ENCODE measurements at regions not wholly inside any gene's neighbourhood (a gene's known extent, or its start where the extent isn't known, plus 50 kb on each side); places are given as distances from the start of the nearest gene placed in this dataset.

- DNase-seq, result no peak
These were observed 205.8 kb downstream of the ZNF326 start for GRCh38 chr1:90200646-90201205.

DNA sequence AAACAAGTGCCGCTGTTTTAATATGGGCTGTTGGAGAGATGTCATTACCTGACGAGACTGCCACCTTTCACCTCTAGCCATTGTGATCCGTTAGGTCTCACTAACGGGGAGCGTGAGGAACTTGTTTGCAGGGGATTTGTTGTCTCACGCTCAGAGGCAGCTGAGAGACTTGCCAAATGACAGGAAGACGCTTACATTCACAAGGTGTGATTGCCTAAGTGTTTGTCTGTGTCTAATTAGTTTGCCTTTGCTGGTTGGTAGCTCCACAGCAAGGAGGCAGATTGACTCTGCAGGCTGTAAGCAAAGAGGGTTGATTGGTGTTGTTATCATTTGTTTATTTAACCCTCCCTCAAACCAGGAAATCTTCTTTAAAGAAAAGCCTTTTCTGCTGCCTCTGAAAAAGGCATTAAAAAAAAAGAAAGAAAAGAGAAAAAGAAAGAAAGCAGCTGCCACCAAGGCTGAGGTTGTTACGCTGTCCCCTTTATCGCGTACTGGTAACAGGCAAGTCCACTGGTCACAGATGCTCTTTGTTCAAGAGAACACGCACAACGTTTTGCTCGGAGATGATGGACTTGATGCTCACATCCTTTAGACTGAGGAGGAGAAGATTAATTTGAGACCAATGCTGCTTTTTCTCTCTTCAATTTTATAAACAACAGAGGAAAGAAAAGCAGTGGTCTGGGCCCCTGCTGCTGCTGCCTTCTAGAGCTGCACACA, 203.9 kb downstream of the ZNF326 start:
- no peak for DNase-seq

GRCh38 chr1:90193116-90193515, 198.2 kb downstream of the ZNF326 start:
- DNase-seq, result no peak

GRCh38 chr1:90192408-90192807, 197.5 kb downstream of the ZNF326 start:
- no peak for DNase-seq

DNA sequence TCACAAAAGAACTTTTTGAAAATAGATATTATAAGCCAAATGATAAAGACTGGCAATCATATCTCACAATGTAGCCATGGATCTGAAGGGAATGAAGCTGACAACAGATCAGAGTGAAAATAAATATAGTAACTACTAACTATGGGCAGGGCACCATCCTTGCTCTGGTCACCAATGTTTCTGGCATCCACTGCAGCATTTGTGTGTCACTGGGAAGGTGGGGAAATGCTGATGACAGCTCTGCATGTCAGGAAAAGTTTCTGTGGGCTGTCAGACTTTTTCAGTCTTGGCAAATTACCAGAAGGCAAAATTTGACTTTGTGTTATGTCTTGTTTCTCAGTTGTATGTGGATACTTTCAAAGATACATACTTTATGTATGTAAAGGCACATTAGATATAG, 195.6 kb downstream of the ZNF326 start:
- DNase-seq, result no peak

DNA sequence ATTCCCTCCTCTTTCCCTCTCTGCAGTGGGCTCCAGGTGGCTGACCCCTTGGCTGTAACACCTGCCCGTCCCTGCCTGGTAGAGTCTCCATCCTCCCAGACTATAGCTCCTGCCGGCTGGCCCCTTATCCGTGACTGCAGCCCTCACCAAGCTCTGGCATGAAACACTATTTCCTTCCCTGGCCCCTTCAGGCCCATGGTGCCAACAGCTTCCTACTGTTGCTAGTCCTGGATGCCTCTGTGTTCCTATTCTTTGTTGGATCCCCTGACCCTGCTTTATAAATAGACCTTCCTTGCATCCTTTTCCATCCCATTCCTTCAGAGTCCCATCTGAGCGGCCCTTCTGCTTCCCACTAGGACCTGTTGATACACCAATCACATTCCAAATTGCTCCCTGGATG, 195.0 kb downstream of the ZNF326 start:
- DNase-seq, result no peak

- DNase-seq, result no peak
These were observed 192.3 kb downstream of the ZNF326 start for GRCh38 chr1:90187323-90187585.

DNA sequence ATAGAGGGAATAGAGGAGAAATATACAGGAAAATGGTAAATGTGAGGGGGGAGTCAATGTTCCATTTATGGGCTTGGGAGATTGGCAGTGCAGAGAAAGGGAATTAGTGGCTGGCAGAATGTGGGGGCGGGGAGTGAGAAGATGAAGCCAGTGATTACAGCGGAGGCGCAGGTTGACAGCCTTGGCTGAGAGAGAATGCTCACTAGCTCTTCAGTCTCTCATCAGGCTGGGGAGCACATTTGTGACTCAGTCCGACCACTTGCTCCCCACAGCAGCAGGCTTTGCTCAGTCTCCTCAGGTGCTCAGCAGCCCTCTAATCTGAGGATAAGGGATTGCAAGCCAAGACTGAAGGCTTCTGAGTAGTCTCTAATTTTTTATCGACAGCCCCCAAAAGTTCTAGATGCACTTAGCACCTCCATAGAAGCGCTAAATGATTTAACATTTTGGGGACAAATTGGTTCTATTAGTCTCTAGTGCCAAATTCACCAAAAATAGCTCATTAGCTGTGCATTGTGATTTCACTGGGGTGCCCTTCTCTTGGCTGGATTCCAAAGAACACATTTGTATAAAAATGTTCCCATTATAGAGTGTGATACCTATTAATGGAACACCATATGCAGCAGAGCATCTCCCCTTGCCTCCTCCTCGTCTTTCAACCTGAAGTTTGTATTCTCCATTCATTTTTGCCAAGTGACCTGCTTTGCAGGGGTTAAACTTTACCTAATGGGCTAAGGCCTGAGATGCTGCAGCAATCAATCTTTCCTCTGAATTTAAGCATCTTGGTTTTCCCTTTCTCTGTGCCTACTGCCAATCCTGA, 191.8 kb downstream of the ZNF326 start:
- no peak for DNase-seq

GRCh38 chr1:90176530-90176929, 181.6 kb downstream of the ZNF326 start:
- DNase-seq, result no peak

GRCh38 chr1:90175490-90176167, 180.7 kb downstream of the ZNF326 start:
- DNase-seq, result no peak

DNA sequence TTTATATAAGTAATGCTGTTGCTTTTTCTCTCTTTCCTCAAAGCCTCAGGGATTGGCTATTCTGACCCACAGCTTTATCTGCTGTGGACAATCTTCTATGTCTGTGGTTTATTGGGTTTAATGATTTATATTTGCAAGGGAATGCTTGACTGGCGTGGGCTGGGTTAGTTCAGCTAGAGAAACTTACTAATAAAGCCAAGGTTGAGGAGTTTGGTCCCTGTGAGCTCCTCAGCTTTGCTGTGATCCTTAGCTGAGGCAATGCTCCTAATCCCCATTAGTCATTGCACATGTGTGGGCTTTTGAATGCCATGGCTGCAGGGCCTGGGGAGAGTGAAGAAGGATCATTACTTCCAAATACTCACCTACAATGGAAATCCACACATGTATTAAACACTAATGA, 179.3 kb downstream of the ZNF326 start:
- no peak for DNase-seq

DNA sequence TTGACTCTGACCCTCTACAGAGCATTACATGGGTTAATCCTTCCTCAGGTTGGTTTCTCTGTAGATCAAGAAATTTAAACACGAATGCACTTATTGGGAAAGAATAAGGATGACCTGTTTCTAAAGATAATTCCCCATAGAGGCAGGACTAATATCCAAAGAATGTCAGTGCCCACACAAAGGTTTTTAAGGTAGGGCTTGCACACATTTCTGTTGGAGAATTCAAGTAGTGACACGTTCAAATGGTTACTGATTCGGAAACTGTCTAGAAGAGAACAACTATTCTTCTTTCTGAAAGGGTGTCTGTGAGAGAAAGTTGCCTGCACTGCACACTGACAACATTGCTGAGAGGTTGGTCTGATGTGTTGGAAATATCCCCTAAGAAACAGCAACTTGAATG, 167.3 kb downstream of the ZNF326 start:
- no peak for DNase-seq

GRCh38 chr1:90161625-90162024, 166.7 kb downstream of the ZNF326 start:
- no peak for DNase-seq

DNA sequence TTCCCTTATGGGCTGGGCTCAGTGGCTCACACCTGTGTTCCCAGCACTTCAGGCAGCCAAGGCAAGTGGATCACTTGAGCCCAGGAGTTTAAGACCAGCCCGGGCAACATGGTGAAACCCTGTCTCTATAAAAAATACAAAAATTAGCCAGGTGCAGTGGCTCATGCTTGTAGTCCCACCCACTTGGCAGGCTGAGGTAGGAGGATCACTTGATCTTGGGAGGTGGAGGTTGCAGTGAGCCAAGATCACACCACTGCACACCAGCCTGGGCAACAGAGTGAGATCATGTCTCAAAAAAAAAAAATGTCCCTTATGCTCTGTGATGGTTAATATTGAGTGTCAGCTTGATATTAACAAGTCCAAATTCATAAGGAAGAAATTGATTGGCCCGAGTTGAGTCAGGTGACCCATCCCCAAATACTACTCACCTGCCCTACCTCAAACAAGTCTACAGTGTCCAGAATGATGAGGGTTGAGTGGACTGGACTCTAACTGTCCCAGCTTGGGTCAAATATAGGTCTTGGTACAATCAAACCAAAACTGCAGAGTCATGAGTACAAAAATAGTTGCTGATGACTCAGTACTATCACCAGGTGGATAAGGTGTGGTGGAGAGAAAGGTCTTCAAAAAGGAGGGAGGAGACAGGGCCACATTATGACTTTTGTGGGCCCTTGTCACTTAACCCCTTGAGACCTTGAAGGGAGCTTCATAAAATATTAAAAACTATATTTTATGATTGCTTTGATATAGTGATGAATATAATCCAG, 161.0 kb downstream of the ZNF326 start:
- DNase-seq, result no peak

GRCh38 chr1:90154711-90155110, 159.8 kb downstream of the ZNF326 start:
- no peak for DNase-seq

DNA sequence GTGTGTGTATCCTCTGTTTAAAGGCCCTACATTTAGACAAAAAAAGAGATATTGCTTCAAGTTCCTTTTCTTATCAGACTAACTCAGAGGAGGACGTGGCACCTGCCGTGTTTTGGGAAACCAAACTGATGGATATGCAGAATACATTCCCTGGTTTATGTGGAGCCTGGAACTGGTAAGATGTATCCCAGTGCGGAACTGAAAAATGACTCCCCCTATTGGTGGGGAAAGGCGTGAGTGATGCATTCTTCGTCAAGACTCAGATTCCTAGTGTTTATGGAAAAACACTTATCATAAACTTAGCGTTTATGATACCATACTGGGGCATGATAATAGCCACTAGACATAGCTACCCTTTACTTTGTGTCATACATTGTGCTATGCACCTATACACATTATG, 154.2 kb downstream of the ZNF326 start:
- no peak for DNase-seq

DNA sequence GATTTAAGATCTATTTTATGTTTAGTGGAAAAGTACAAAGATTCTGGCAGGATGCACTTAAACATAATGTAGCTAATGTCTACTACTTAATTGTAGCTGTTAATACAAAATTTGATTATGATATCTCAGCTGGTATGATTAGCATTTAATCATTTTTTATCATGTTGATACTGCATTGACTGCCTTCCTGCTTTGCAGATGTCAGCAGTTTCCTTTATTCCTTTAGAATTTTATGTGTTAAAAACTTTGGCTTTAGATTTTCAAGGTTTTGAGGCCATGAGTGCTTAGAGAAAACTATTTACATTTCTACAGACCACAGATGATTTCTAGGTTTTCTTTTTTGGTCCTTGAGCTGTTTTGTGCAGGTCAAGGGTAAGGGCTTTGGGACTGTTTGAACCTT, 152.2 kb downstream of the ZNF326 start:
- DNase-seq, result no peak

DNA sequence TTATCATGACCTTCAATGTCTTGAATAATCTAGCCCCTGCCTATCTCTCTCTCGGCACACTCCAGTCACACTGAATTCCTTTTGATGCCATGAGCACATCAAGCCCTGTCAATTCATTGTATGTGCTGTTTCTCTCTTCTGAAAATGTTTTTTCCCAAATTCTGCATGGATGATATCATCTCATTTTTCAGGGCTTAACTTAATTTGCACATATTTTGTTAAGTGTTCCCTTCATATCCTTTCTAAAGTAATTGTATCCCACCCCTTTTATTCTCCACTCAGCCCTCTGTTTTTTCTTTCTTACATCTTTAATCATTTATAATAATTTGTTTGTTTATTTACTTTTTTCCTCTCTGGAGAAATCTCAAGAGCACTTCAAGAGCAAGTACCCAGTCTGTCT, 149.9 kb downstream of the ZNF326 start:
- DNase-seq, result no peak

DNA sequence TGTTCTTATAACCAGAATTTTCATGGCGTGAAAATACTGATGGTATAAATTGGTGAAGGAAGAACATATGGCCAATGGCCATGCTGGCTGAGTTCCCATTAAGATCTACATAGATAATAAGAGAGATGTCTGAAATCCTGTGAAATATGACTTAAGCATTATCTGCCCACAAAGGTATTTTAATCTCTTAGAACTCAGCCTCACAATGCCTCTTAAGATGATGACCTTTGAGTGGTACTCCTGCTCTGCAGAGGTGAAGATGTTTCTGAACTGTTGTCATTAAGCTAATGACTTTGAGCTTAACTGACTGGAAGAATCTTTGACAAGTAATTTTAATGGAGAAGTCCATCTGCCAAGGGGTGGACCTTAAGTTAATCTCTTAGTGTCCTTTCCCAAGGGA, 148.7 kb downstream of the ZNF326 start:
- no peak for DNase-seq

- DNase-seq, result no peak
These were observed 147.8 kb downstream of the ZNF326 start for GRCh38 chr1:90142697-90143096.

- no peak for DNase-seq
These were observed 144.9 kb downstream of the ZNF326 start for GRCh38 chr1:90139837-90140236.

DNA sequence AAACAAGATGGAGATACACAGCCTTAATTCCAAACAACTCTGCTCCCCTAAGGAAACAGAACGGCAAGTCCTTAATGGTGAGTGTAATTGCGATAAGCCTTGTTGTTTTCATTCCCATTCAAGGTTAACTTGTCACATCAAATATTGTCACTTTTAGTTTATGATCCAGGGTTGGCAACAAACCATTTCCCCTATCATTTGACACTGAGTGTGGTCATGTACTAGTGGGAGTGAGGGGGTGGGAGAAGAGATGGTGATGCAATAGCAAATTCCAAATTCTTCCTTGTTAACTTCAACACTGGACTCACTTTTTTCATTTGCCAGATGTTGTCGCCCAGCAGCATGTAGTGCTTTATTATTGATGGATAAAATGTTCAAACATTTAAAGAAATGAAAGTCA, 140.4 kb downstream of the ZNF326 start:
- no peak for DNase-seq
